Endodermal cell (in vitro differentiated cells): ENCODE measurements at regions not wholly inside any gene's neighbourhood (a gene's known extent, or its start where the extent isn't known, plus 50 kb on each side); places are given as distances from the start of the nearest gene placed in this dataset.

Experiments
- DNase-seq: peaks from one replicate; pipeline ENCODE4 v3.0.0-alpha.2; 2017
- H3K27ac ChIP-seq: 2 replicates; pipeline ENCODE4 v1.5.1; 2013; ENCODE audit warnings: mild to moderate bottlenecking, low read depth, low read length, moderate library complexity
- H3K27me3 ChIP-seq: 2 replicates; pipeline ENCODE4 v1.6.1; 2013; ENCODE audit warnings: mild to moderate bottlenecking, low read length, moderate library complexity; ENCODE audit not compliant: insufficient read depth, control insufficient read depth, poor library complexity, severe bottlenecking
- H3K36me3 ChIP-seq: 2 replicates; pipeline ENCODE4 v1.7.0; 2013; ENCODE audit warnings: mild to moderate bottlenecking, low read length, moderate library complexity; ENCODE audit not compliant: control insufficient read depth, insufficient read depth
- H3K4me1 ChIP-seq: one replicate; pipeline ENCODE4 v1.7.0; 2013; ENCODE audit warnings: low read length; ENCODE audit not compliant: control insufficient read depth, insufficient read depth
- H3K4me3 ChIP-seq: 2 replicates; pipeline ENCODE4 v1.5.1; 2013; ENCODE audit warnings: mild to moderate bottlenecking, low read length, moderate library complexity
- H3K9ac ChIP-seq: 2 replicates; pipeline ENCODE4 v1.6.1; 2013; ENCODE audit warnings: mild to moderate bottlenecking, low read length, moderate library complexity; ENCODE audit not compliant: poor library complexity, severe bottlenecking; ENCODE audit errors: extremely low read depth
- H3K9me3 ChIP-seq: 2 replicates; pipeline ENCODE4 v1.6.1; 2013; ENCODE audit warnings: mild to moderate bottlenecking, low read length, moderate library complexity; ENCODE audit not compliant: control insufficient read depth
- H3K27ac Mint-ChIP-seq: 2 replicates; pipeline ENCODE4 v1.8.0; 2020; ENCODE audit warnings: mixed read lengths
- H3K27me3 Mint-ChIP-seq: 2 replicates; pipeline ENCODE4 v1.8.0; 2021; ENCODE audit warnings: mild to moderate bottlenecking, mixed read lengths; ENCODE audit not compliant: insufficient read depth
- H3K36me3 Mint-ChIP-seq: 2 replicates; pipeline ENCODE4 v1.8.0; 2020; ENCODE audit warnings: low read depth, mixed read lengths
- H3K4me1 Mint-ChIP-seq: 2 replicates; pipeline ENCODE4 v1.8.0; 2020; ENCODE audit warnings: mixed read lengths
- H3K4me3 Mint-ChIP-seq: 2 replicates; pipeline ENCODE4 v1.8.0; 2020; ENCODE audit warnings: mild to moderate bottlenecking, moderate library complexity, mixed read lengths
- H3K9me3 Mint-ChIP-seq: 2 replicates; pipeline ENCODE4 v1.8.0; 2020; ENCODE audit warnings: mild to moderate bottlenecking, mixed read lengths
- CTCF ChIP-seq: fragments of 200-600 bp; sonication (generic); conservative IDR thresholded peaks from 2 replicates; pipeline ENCODE4 v1.5.0; 2021; ENCODE audit warnings: antibody characterized with exemption, mild to moderate bottlenecking
- WGBS, 2 experiments: methylation state at CpG; one replicate each; pipeline versions ENCODE4 v1.1.5 to v1.1.7; 2013; ENCODE audit warnings: missing lambda C conversion rate in 2 of 2, mixed read lengths in 1 of 2; ENCODE audit not compliant: insufficient coverage in 1 of 2, insufficient read length in 1 of 2; 5-methylcytosine and 5-hydroxymethylcytosine counted together

- Histone ChIP-seq H3K27me3 (no peaks in the 10 kb centered on the region), H3K9ac (no peak overlapping the region), H3K27ac (no peak overlapping the region), H3K9me3 (peaks cover 12% of the 10 kb centered on the region), H3K4me1 (no peaks in the 10 kb centered on the region), H3K36me3 (no peaks in the 10 kb centered on the region), H3K4me3 (no peak overlapping the region)
- Mint-ChIP-seq H3K27me3 (no peaks in the 10 kb centered on the region), H3K27ac (no peak overlapping the region), H3K36me3 (no peaks in the 10 kb centered on the region), H3K4me1 (no peaks in the 10 kb centered on the region), H3K9me3 (peaks cover 31% of the 10 kb centered on the region), H3K4me3 (no peak overlapping the region)
- TF ChIP-seq CTCF, result no peak
- DNase-seq, result no peak
- WGBS, 2 experiments, result 93% methylated on average over 1 of the region's 1 CpG; no CpG with 5 or more reads in 1 of the 2 experiments
These were observed 370.9 kb downstream of the AEBP2 start for GRCh38 chr12:19810213-19810612.

- H3K9me3 Mint-ChIP-seq, result peaks cover 37% of the 10 kb centered on the region
- H3K4me3 Mint-ChIP-seq, result no peak overlapping the region
- DNase-seq, result no peak
- Histone ChIP-seq H3K36me3 (no peaks in the 10 kb centered on the region), H3K27me3 (no peaks in the 10 kb centered on the region), H3K9ac (no peak overlapping the region), H3K4me3 (no peak overlapping the region), H3K27ac (no peak overlapping the region), H3K4me1 (no peaks in the 10 kb centered on the region), H3K9me3 (peaks cover 12% of the 10 kb centered on the region)
- no peak for TF ChIP-seq CTCF
- H3K27ac Mint-ChIP-seq, result no peak overlapping the region
- H3K27me3 Mint-ChIP-seq, result no peaks in the 10 kb centered on the region
- no peaks in the 10 kb centered on the region for H3K4me1 Mint-ChIP-seq
- no peaks in the 10 kb centered on the region for H3K36me3 Mint-ChIP-seq
- 95% methylated on average over 2 of the region's 3 CpGs; no CpG with 5 or more reads in 1 of the 2 experiments for WGBS, 2 experiments
These were observed 372.6 kb downstream of the AEBP2 start for GRCh38 chr12:19811922-19812321.

GRCh38 chr12:19819231-19819630 is 379.9 kb downstream of the AEBP2 start:
- no peak overlapping the region for H3K27ac Mint-ChIP-seq

More at GRCh38 chr12:19819231-19819630, 379.9 kb downstream of the AEBP2 start:
- Mint-ChIP-seq H3K4me3 (no peak overlapping the region), H3K27me3 (no peaks in the 10 kb centered on the region), H3K36me3 (no peaks in the 10 kb centered on the region), H3K4me1 (no peaks in the 10 kb centered on the region), H3K9me3 (peaks cover 24% of the 10 kb centered on the region)
- DNase-seq, result no peak
- peaks cover 4% of the 10 kb centered on the region for H3K9me3 ChIP-seq
- 59 to 100% methylated on average over 1 to 3 of the region's 4 CpGs for WGBS, 2 experiments
- no peaks in the 10 kb centered on the region for H3K4me1 ChIP-seq
- TF ChIP-seq CTCF, result no peak
- H3K27ac ChIP-seq, result no peak overlapping the region
- H3K4me3 ChIP-seq, result no peak overlapping the region
- no peak overlapping the region for H3K9ac ChIP-seq
- H3K36me3 ChIP-seq, result no peaks in the 10 kb centered on the region
- no peaks in the 10 kb centered on the region for H3K27me3 ChIP-seq
